Femur (tissue), 1 donor: ENCODE measurements at regions not wholly inside any gene's neighbourhood (a gene's known extent, or its start where the extent isn't known, plus 50 kb on each side); places are given as distances from the start of the nearest gene placed in this dataset.
"Not testable (repeated sequence)": the region's sequence is repeated elsewhere in the genome, so short reads cannot be mapped to it uniquely, and the experiment has no call there.

ENCODE experiments used
- DNase-seq: peaks from one replicate; pipeline ENCODE4 v3.0.0-alpha.2; 2017

DNA sequence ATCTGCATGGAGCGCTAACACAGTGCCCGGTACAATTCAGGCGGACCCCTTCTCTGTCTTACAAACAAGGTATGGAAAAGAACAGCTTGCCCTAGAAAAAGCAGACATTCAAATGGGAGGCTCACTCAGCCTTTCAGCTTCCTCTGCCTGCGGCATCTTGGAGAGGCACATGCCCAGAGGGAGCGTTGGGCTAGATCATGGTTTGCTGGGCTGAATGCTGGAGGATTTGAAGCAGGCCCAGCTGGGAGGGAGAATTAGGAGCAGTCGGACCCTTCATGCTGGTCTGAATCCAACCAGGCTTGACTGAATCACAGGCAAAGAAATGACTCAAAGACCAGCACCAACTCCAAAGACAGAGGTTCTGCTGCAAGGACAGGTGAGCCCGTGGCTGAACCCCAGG is 286.7 kb upstream of the FRG1 start:
- DNase-seq: not testable (repeated sequence)

DNA sequence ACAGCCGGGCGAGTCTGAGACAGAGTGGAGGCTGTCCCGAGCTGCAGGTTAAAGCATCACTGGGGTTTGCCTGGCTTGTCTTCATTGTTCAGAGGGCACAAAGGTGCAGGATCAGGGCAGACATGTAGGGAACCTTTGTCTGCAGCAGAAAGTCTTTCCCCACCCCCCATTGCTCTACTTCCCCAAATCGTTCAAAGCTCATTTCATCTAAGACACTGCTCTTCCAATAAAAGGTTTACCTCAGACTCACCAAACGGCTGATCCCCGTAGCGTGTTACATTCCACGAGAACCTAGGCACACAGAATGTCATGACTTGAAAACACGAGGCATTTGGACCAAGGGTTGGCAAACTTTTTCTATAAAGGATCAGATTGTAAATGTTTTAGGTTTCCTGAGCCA is 286.3 kb upstream of the FRG1 start:
- not testable (repeated sequence) for DNase-seq

DNA sequence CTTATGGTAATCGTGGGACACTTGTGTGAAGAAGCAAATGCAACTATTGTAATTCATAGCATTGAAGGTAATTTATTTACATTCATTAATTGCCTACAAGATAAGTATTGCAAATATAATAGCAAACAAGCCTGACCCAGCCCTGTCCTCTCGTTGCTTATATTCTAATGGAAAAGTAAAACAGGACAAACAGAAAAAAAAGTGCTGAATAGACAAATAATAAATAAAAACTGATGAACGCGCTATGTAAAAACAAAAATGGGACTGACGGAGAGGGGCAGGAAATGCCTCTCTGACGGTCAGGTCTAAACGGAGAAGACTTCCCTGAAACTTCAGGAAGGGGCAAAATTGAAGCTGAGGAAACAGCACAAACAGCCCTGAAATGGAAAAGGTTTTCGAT is 284.9 kb upstream of the FRG1 start:
- DNase-seq: not testable (repeated sequence)

DNA sequence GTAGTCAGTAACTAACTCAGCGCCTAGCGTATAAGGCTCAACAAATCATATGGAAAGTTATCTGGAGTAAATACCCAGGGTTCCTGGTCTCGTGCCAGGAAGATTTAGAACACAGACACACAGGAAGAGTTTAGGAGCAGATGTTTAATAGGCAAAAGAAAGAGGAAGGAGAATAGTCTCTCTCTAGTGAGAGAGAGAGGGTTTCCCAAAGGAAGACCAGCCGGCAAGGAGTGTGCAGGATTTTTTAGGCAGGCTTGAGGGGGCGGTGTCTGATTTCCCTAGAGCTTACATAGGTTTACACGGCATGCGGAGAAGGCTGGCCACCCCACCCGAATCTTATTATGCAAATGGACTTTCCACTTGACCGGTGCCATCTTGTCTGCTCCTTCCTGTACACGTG is 284.0 kb upstream of the FRG1 start:
- DNase-seq: peak; percentile 36

DNA sequence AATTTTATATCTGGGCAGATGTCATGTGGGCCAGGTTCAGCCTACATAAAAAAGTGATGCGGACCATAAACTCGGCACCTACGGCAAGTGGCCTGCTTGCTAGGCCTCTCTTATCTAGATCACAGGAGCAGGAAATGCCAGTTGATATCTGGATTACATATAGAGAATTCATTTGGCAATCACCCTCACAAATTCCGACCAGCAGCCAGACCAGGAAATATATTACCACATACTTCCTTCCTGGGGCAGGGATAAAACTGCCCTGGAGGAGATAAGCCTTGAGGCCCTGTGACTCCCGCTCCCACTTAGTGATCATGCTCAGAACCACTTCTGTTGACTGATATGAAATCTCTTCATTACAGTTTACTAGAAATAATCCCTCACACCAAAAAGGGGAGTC is 282.4 kb upstream of the FRG1 start:
- not testable (repeated sequence) for DNase-seq

DNA sequence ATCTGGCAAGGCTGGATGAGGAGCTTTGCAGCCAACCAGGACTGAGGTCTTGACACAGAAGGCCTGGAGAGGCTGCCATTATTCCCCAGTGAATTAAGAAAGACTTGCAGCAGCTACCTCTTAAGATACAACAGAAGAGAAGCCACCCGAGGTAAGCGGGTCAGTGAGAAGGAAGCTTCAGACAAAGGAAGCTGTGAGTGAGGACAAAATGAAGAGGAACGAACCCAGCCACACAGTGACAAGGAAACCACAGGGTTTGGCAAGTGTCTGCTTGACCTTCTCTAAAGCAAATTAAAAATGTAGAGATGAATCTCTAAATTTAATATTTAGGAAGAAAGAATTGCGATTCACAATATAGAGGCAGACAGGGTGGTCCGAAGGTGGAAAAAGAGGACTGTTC is 281.8 kb upstream of the FRG1 start:
- not testable (repeated sequence) for DNase-seq

DNA sequence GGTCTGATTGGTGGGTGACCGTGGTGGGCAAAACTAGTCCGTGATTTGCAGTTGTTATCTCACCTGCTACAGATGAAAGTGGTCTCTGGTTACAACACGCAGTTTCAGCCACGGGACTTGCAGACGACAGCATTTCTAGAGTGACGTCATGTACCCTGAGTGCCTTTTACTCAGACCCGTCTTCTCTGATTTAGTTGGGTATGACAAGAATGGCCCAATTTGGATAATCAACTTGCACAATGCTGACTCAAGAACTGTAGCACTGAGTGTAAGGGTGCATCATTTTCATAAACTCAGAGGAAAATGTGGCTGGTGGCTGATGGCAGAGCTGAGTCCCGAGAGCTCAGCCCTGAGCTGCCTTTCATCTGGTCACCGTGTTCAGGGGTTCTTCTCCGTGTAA is 281.4 kb upstream of the FRG1 start:
- no peak for DNase-seq

DNA sequence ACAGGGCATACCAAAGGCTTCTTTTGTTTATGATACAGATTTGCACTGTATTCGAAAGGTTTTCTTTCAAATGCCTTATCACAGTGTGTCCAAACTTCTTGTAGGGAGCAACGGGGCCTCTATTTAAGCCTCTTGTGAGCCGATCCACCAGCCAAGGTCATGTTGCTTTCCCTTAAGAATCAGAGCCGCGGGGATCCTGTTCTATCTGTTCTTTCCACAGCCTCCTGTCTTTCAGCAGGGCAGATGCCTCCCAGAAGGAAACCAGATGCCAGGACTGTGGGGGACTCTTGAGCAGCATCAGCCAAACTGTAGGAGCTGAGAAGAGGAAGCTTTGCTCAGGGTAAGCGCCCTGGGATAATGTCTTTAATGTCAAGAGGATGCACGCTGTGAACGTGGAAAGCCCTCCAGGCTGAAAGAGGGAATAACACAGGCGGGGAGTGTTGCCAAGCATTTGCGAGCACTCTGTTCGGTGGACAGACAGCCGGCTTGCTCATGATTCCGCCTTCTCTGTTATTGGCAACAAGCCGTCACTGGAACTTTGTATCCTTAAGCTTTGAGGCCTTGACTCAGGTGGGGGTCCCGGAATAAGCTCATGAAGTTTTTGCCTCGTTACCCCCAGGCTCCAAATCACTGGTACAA is 279.8 kb upstream of the FRG1 start:
- DNase-seq: no peak

DNA sequence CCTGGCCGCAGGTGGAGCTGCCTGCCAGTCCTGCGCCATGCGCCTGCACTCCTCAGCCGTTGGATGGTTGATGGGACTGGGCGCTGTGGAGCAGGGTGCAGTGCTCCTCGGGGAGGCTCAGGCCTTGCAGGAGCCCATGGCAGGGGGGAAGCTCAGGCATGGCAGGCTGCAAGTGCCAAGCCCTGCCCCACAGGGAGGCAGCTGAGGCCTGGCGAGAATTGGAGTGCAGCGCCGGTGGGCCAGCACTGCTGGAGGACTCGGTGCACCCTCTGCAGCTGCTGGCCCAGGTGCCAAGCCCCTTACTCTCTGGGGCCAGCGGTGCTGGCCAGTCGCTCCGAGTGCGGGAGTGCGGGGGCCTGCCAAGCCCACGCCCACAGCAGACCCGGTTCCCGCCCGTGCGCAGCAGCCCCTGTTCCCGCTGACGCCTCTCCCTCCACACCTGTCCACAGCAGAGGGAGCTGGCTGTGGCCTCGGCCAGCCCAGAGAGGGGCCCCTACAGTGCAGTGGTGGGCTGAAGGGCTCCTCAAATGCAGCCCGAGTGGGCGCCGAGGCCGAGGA is 275.9 kb upstream of the FRG1 start:
- DNase-seq: no peak

DNA sequence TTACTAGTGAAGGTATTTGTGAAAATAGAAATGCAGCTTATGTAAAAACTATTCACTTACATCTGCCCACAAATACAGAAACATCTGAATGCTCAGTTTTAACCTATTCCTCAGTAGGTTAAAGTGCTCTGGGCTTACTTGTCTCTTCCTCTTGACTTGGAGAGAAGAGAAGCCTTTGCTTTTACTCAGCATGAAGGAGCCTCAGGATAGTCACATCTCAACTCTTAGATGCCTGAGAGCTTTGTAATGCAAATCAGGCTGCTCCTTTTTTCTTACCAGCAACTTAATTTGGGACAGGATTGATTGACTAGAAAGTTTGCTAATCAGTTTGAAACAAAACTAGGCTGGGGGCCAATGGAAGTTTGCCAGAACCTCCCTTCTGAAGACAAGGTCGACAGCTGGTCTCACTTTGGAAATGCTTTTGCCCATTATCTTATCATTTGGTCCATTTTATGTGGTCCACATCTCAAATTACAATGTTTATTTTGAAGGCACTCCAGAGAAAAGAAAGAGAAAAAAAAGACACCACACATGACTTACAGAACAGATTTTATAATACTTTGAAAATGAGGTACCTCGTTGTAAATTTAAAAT is 274.9 kb upstream of the FRG1 start:
- not testable (repeated sequence) for DNase-seq

DNA sequence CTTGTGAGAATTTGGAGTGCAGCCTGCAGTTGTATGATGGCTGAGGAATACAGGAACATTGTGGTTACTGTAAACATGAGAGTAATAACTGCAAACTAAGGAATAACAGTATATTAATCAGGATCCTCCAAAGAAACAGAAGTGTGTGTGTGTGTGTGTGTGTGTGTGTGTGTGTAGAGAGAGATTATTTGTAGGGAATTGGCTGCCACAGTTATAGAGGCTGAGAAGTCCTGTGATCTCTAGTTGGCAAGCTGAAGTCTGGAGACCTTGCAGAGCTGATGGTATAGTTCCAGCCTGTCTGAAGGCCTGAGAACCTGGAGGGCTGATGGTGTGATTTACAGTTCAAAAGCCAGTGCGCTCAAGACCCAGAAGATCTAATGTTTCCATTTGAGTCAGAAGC is 273.3 kb upstream of the FRG1 start:
- DNase-seq: not testable (repeated sequence)

DNA sequence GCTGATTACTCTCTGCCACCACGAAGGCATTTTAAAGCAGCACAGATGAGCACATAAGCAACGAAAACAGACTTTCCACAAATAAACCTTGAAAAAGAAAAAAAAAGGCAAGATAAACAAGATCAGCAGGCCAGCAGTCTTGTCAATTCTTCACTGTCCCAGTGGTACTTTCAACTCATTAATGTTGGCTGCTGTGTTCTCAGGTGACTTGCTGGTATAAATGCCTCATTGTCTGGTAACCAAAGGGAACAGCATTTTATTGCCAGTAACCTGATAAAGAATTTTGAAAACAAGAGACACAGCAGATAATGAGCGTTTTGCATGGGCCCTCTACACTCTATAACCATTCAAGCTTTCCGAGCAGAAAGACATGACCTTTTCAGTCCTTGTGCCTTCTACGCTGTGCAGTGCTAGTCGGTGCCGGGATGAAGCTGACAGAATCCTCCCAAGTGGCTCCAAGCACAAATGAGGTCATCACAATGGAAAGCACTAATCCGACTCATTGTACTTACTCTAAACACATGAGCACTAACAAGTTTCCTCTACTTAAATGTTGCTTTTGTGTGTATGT is 242.9 kb upstream of the FRG1 start:
- DNase-seq: not testable (repeated sequence)

DNA sequence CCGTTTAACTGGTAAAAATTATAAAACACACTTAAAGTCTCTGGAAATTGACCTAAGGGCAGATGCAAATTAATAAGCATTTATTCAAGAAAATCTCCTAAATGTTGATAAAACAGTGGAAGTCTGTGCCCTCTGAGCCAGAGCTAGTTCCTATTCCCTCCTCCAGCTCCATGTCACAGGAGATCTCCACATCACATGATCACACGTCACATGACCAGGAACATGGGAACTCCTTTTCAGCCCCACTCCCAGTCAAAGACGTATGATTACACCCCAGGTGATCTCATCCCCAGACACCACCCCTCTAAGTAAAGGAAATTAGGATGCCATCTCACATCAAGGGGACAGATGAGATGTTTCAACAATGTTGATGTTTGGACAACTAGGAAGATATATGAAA is 237.7 kb upstream of the FRG1 start:
- DNase-seq: not testable (repeated sequence)

DNA sequence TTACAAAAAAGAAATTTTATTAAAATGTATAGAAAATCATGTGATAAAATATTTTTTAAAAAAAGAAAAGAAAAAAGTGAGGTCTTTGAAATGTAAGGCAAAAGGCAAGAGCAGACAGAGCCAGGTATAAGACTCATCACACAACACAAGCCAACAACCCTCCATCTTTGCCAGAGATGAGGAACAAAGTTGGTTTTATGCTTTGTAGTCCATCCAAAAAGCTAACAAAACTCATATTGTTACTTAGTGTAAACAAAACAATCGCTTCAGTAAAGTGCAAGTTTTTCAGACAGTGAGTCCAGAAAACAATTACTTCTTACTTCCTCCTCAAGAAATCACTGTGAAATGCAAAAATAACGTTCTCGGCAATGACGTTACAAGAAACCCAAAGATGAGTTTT is 233.9 kb upstream of the FRG1 start:
- DNase-seq: not testable (repeated sequence)

DNA sequence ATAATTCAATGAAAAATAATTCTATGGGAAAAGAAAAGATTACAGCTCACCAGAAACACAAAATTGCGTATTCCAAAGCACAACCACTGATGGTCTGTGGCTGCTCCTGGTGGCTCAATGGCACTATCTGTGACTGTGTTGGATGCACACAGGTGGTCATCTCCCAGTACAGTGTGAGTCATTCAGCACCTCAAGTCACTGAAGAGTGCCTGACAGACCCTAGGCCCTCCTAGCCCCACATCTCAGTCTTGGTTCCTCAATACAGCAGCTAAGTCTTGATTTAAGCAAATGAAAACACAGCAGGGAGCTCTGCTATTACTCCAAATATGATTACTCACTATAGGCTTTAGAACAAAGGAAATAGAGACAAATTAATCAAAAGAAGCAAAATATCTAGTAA is 233.4 kb upstream of the FRG1 start:
- DNase-seq: not testable (repeated sequence)

DNA sequence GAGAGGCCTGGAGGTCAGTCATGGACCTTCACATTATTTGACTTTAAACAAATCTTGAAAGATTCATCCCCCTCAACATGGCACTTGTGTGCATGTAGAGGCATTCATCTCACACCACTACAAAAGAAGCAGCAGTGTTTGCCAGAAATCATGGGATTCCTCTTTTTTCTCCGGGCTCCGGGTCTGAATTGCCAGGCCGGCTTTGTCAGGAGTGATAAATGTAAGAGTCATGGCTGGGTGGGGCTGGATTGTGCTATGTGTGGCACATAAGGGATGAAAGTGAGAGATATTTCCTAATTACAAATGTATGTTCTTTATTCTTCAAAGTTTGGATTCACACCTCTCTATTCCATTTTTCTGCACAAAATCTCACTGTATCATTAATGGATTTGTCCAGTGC is 228.7 kb upstream of the FRG1 start:
- not testable (repeated sequence) for DNase-seq

DNA sequence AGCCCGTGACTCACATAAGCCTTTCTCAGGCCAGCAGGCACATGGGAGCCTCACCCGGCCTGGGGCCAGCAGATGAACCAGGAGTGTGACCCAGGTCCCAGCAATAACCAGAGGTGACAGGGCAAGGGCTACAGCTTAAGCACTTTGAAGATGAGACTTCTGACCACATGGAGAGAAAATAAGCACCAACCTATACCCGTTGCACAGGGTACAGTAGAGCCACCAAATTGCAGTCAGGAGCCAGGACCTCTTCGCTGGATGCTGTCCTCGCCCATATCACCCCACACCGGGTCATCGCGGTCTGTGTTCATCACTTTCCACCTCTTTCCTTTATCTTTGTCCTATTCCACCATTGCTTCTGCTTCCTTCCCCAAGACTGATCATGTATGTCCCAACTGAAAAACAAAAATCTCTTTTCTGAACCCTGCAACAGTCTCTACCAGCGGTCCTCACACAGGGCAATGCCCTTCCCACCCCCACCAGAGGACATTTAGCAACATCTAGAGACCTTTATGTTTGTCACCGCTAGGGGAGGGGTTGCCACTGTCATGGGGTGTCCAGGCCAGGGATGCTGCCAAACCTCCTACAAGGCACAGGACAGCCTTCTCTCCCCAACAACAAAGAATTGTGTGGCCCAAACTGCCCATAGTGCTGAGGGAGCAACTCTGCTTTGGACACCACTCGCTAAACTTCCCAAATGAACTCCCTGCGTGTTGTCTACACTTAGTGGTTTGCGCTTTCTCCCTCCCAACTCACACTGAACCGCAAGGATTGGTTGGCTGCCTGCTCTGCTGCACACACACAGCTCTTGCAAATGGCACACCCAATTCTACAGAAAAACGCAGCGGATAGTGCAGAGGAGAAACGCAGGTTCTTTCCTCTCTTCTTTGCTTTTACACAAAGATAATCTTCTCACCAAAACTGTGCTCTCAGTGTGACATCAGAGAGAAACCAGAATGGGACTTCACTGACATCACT is 219.4 kb upstream of the FRG1 start:
- not testable (repeated sequence) for DNase-seq

DNA sequence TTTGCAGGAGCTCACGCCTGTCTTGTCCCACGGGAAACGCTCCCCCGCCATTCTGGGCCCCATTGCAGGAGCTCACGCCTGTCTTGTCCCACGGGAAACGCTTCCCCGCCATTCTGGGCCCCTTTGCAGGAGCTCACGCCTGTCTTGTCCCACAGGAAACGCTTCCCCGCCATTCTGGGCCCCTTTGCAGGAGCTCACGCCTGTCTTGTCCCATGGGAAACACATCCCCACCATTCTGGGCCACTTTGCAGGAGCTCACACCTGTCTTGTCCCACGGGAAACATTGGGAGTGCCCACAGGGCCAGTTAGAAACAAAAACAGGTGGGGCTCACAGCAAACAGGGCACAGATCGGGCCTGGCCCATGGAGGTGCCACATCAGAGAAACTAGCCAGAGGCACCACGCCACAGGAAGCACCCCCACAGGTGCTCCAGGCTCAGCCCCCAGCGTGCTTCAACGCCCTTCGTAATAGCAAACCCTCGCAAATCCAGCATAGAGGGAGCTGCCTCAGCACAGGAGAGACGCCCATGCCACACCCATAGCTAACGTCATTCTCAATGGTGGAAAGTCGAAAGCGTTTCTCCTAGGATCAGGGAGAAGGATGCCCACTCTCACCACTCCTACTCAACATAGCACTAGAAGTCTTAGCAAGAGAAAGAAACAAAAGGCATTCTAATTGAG is 218.2 kb upstream of the FRG1 start:
- peak; percentile 38 for DNase-seq

DNA sequence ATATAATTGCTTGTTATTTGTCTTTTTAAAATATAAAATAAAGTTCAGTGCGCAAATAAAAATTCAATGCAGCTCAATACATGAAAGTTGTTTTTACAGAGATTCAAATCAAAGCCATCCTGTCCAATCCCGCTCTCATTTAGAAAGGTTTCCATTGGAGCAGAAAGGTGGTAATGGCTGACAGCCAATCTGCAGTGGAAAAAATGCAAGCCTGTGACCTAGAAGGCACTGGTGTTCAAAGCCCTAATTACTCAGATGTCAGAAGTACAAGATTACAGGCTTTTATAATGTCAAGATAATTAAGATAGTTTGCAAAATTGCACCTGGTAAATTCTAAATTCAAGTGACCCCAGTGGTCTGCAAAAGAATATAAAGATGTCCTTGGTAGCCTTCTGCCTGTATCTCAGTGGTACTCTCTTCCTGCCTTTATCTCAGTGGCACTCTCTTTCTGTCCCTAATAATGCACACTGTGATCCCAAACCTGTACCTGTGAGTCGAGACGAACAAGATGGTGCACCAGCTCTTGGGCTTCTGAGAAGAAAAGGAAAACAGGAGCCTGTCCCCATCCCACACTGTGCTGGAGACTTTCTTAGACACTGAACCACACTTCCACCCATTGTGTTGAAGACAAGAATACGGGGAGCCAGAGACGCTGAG is 212.6 kb upstream of the FRG1 start:
- not testable (repeated sequence) for DNase-seq

DNA sequence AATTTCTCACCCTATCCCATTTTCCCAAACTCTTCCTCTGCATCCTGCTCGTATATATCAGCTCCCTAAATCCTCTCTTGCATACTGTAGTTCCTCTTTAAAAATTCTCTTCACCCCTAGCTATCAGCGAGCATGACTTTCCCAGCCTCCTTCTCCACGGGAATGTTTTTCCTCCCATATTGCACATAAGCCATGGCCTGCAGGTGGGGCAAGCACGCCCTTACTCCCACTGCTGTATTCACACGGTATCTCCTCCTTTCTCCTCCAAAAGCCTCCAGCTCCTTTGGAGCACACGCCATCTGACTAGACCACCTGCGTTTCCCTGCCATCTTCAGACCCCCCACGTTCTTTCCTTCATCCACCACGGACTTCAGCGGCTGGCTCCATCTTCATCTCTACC is 208.7 kb upstream of the FRG1 start:
- DNase-seq: not testable (repeated sequence)

DNA sequence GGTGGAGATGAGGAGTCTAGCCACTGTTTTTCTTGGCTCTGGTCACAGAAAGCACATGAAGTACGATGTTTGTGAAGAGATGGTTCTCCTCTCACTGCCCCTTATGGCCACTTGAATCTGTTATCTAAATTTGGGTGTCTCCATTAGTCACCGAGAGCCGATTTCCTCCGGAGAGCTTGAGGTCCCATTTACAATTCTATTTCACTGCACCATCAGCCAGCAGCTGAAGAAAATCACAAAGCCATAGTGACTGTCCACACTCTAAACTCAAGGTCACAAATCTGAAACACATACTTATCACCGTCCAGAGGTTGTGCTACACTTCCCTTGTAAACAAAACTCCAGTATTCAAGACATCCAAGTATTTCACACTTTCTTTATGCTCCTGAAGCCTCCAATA is 207.2 kb upstream of the FRG1 start:
- DNase-seq: not testable (repeated sequence)
